Islet of Langerhans (tissue), 1 donor: ENCODE measurements at regions not wholly inside any gene's neighbourhood (a gene's known extent, or its start where the extent isn't known, plus 50 kb on each side); places are given as distances from the start of the nearest gene placed in this dataset.
"Not testable (repeated sequence)": the region's sequence is repeated elsewhere in the genome, so short reads cannot be mapped to it uniquely, and the experiment has no call there.

Source experiments
- FAIRE-seq: peaks from one replicate; lab custom pipeline; 2011; peaks lifted over from hg19 to GRCh38; lab: Jason Lieb, UNC

DNA sequence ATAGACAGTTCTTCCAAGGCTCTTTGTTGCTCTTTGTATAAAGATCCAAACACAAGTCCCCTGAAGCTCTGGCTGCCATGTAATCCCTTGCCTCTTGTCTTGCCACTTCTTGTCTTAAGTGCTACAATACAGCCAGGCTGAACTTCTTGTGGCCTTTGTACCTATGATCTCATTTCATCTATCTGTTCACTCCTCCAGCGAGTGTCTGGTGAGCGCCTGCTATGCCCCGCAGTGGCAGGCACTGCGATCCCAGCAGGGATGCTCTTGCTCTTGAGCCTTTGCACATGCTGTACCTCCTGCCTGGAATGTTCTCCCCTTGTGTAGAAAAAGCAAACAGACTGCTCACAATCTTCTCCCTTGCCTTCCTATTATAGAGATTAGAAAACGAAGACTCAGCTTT is 81.9 kb upstream of the ADPGK start:
- FAIRE-seq: no peak

DNA sequence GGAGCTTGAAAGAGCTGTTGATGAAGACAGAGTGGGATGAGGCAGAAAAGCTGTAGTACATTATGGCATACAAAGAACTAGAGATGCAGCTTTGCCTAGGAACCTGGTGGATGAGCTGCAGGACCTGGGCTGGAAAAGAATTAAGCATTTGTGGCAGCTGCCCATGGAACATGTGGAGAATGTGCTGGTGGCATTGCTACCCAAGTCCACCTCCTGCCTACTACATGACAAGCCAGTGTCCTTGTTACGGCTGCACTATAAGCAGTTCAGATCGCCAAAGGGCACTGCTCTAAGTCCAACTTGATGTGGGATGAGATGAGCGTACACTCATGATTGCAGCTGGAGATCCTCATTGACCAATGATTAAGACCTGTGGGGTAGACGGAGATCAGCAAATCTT is 81.1 kb upstream of the ADPGK start:
- FAIRE-seq: no peak

GRCh38 chr15:72861354-72861910 is 77.9 kb upstream of the ADPGK start:
- FAIRE-seq: no peak

DNA sequence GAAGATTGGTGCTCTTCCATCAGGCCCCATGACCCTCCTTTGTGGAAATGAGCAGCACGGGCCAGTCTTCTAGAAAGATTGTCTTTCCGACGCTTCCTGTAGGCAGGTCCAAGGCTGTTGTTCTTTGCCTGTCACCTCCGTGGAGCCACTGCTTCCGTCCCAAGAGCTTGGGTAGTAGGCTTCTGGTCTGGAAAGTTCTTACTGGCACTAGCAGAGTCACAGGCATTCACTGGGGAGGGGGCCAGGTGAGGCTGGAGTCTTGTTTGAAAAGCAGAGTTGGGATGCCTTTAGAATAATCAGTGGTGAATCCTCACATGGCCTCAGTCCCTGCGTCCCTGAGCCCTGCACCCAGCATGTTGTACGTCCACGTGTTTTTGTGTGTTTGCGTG is 76.2 kb upstream of the ADPGK start:
- no peak for FAIRE-seq

- no peak for FAIRE-seq
Measured at GRCh38 chr15:72859017-72859756, 75.6 kb upstream of the ADPGK start.

DNA sequence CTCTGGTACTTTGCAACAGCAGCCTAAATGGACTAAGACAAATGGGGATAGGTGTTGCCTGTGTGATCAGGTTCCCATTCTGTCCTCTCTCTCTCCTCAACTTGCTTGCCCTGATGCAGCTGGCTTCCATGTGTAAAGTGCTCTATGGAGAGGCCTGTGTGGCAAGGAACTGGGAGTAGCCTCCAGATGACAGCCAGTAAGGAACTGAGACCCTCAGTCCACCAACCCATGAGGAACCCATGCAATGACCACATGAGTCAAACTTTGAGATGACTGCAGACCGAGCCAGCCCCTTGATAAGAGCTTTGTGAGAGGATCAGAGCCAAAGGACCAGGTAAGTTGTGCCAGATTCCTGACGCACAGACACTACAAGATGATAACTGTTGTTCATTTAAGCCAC is 74.6 kb upstream of the ADPGK start:
- FAIRE-seq: no peak

DNA sequence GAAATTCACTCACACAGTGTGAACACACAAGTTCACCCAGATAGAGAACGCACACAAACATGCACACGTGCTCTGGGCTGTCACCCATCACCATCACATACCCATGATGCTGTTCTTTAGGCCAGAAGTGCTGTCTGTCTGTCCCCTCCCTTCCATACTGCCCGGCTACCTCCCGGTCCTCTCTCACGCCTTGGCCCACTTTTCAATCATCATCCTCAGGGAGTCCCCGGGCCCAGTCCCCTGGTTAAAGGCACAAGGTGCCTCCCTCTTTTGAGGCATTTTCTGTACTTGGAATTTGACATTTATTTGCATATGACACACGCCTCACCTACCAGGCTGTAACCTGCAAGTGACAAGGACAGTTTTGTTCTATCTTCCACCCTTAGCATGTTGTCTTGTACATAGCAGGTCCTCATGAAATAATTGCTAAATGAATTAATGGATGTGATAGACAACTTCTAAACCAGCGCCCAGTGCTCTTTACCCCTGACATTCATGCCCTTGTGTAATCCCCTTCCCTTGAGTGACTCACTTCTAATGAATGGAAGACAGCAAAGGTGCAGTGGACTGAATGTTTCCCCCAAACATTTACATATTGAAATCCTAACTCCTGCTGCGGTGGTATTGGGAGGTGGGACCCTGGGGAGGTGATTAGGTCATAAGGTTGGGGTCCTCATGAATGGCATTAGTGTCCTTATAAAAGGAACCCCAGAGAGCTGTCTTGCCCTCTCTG is 73.9 kb upstream of the ADPGK start:
- no peak for FAIRE-seq

DNA sequence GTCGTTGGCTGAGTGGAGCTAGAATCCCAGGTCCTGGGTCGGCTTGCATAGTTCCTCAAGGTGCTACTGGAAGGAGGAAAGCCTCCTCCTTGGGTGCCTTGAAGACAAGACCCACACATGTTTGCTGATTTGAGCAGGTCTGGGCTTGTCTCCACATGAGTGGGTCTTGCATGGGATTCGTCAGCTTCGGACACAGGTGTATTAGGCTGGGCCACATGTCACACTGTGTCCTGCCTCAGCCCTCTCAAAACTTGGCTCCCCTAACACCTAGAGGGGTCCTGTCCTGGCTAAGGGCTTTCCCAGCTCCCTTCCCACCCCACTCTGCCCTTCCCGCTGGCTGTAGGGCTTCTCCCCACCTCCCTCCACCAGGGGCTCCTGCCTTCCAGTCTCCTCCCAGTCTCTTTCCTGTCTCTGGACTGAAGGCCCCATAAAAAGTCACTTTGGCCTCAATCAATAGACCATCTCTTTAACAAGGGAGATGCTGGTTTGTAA is 73.0 kb upstream of the ADPGK start:
- no peak for FAIRE-seq

DNA sequence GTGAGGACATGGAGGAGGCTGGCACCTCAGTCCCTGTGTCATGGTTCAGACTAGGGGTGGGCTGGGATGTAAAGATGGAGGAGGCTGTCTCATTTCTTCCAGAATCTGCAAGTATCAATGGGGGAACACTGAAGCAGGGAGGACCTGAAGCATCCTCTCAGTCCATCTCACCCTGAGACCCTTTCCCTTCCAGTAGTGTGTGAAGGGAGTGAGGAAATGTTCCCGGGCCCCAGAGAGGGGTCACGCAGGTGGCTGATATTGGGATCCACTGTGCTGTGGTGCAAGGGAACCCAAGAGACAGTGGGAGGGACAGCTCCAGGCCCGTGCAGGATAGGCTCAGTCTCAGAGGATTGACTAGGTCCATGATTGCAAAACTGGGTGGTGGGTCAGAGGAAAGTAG is 72.2 kb upstream of the ADPGK start:
- FAIRE-seq: no peak

DNA sequence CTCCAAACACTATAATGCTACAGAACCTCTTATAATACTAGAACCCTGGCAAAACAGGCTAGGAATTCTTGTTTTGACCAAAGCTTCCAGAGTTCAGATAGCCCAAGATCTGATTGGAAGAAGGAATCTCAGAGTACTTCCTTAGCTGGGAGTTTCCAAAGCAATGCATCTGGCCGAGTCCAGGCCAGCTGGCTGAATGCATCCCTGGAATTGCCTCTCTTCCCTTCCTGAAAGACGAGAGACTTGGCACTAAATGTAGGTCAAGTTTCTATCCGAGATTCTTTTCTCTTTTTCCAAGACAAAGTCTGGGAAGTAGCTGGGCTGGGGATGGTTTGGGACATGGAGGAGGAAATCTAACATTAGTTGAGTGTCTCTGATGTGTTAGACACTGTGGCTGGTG is 68.7 kb upstream of the ADPGK start:
- FAIRE-seq: no peak

- FAIRE-seq: no peak
Measured at GRCh38 chr15:72851586-72851985, 68.0 kb upstream of the ADPGK start.

DNA sequence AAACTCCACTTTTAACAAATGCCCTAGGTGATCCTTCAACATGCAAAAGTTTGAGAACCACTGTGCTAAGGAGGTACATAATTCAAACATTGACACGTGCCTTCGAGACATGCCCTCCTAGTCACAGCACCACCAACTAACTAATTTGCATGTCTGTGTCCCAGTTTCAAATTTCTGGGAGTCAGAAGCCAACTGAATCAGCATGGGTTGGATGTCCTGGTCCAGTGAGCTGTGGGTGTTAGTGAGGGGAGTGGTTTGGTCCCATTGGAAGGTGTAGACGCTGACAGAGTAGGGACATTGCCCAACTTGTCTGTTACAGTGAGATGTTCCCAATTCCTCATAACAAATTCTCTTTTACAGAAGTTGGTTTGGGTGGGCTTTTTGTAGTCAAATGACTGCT is 67.3 kb upstream of the ADPGK start:
- no peak for FAIRE-seq

DNA sequence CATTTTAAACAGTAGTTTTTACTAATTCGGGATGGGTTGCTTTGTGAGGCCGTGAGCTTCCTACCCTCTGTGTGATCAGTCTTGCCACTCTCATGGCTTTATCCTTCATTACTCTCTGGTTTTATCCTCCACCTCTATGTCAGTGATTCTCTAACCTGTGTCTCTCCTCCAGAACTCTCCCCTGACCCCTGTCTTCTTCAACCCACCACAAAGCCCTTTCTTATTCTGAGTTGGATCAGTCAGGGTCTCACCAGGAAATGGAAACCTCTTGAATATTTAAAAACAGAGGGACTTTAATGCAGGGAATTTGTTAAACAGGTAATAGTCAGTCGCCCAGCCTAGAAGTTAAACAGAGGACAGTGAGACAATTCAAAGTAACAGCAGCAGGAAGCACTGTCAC is 64.2 kb upstream of the ADPGK start:
- FAIRE-seq: no peak

DNA sequence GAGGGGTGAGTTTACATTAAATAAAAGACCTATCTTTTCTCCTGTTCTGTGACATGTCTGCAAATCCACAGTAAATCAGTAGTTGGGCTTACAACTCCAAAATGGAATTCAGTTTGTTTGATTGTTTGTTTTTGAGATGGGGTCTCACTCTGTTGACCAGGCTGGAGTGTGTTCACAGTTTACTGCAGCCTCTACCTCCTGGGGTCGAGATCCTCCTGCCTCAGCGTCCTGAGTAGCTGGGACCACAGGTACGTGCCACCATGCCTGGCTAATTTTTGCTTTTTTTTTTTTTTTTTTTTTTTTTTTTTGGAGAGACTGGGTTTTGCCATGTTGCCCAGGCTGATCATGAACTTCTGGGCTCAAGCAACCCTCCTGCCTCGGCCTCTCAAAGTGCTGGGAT is 63.5 kb upstream of the ADPGK start:
- FAIRE-seq: no peak

- no peak for FAIRE-seq
Measured at GRCh38 chr15:72845981-72846383, 62.4 kb upstream of the ADPGK start.

DNA sequence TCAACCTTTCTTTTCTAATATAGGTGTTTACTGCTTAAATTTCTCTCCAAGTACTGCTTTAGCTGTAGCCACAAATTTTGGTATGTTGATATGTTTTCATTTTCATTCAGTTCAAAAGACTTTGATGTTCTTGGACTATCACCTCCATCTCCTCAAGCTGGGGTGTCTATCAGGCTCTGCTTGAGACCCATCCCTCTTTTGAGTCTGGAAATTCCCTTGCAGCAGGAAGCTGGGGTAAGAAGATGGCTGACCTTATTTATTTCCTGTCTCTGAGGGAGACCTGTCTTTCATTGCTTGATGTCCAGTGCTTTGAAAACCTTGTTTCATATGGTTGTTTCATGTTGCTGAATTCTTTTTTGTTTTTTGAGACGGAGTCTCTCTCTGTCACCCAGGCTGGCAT is 60.5 kb upstream of the ADPGK start:
- no peak for FAIRE-seq

DNA sequence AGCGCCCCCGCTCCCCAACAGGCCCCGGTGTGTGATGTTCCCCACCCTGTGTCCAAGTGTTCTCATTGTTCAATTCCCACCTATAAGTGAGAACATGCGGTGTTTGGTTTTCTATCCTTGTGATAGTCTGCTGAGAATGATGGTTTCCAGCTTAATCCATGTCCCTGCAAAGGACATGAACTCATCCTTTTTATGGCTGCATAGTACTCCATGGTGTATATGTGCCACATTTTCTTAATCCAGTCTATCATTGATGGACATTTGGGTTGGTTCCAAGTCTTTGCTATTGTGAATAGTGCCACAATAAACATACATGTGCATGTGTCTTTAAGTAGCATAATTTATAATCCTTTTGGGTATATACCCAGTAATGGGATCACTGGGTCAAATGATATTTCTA is 59.8 kb upstream of the ADPGK start:
- not testable (repeated sequence) for FAIRE-seq

DNA sequence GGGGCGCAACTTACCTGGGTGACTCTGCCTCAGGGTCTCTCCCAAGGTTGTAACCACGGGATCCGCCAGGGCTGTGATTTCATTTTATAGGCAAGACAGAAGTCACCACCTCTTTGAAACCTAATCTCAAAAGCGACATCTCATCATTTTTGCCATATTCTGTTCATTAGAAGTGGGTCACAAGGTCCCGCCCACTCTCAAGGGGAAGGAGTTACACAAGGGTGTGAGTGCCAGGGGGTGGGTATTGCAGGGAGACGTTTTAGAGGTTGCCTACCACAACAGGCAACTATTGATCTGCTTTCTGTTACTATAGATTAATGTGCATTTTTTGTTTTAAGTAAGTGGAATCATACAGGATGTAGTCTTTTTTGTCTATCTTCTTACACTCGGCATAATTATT is 56.6 kb upstream of the ADPGK start:
- FAIRE-seq: no peak

- FAIRE-seq: no peak
Measured at GRCh38 chr15:72838311-72838731, 54.8 kb upstream of the ADPGK start.

DNA sequence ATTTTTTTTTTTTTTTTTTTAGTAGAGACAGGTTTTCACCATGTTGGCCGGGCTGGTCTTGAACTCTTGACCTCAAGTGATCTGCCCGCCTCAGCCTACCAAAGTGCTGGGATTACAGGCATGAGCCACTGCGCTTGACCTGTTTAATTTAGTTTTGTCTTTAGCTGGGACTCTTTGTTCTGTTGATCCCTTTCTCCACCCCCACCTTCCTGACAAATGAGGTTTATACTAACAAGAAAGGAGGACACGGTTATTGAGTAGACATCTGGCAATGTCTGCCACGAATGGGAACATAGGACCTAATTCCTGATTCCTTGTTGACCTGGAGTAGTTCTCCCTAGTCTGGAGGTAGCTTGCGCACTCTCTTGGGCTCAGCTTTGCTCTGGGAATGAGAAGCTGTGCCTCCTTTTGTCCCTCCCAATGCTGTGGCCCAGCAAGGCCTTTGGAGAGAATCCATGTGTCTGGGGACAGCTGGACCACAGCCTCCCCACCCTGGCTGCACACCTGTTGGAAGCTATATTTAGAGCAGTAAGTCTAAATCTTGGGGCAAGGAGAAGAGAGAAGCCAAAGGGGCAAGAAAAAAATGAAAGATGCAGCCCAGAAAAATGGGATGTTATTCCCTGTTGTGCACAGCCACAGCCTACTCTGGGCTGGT is 53.2 kb upstream of the ADPGK start:
- no peak for FAIRE-seq

DNA sequence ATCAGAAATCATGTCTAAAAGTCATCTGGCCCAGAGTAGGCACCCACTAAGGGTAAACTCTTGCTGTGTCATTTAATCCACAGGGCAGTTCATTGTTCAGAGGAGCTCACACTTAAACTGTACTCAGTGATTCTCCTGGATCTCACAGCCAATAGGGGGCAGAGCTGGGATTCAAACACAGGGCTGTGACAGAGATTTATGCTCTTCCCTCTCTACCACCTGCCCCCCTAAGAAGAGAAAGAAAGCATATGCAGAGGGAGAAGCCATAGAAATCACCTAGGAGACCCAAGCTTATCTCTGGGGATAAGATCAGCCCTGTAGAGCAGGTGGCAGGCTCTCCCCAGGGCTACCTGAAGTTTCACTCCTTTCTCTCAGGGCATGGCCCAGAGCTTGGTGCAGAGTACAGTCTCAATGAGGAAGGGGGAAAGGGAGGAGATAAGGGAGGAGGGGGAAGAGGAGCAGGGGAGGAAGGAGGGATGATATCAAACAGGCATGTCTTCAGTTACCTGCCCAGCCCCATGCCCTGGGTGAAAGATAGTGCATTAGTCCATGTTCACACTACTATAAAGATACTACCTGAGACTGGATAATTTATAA is 51.8 kb upstream of the ADPGK start:
- no peak for FAIRE-seq

DNA sequence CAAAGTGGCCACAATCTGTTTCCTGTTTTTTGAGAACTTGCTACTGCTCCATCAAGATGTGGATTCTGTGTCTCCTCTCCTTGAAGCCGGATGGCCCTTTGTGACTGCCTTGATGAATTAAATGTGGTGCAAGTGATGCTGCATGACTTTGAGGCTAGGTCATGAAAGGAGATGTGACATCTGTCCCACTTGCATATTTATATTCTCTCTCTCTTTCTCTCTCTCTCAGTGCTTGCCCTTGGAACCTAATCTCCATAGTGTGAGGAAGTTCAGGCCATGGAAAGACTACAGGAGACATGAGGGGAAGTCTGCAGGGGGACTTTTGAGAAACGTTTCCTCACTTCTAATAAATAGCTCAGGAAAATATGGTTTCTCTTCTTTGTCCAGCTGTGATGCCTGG is 50.0 kb upstream of the ADPGK start:
- FAIRE-seq: no peak
